K562 (cell line): ENCODE measurements at regions not wholly inside any gene's neighbourhood (a gene's known extent, or its start where the extent isn't known, plus 50 kb on each side); places are given as distances from the start of the nearest gene placed in this dataset.

Source experiments
- ATAC-seq: fragments of 200-7000 bp; cut with Tn5 transposase; 3 replicates; pipeline ENCODE4 v1.9.1; 2020; ENCODE audit warnings: moderate library complexity
- BruUV-seq: library from RNA; stranded (reverse); fragments of 400-500 nt; replicated peaks from 2 replicates; lab custom pipeline; 2021; lab: Mats Ljungman, UMichigan
- CTCF ChIA-PET: fragments of 300-600 bp; formaldehyde crosslinking; extraction: SDS; loops from one replicate; lab custom pipeline; 2021; ENCODE audit warnings: low intra/inter-chr PET ratio; lab: Yijun Ruan, JAX
- POLR2A ChIA-PET: fragments of 300-600, 350-650 bp; sonication (Branson Sonifier 250); formaldehyde crosslinking; extraction: SDS; loops from one replicate; lab custom pipeline; 2021; ENCODE audit warnings: antibody characterized with exemption, inconsistent platforms; lab: Yijun Ruan, JAX
- DNase-seq, 4 experiments: peaks; one replicate each; pipeline versions ENCODE4 v3.0.0 to v3.0.0-alpha.2; 2011 to 2018; ENCODE audit warnings: low spot score in 3 of 4, mixed read lengths in 3 of 4; ENCODE audit errors: extremely low read depth in 1 of 4
- FAIRE-seq: peaks from 2 replicates; lab custom pipeline; 2011; peaks lifted over from hg19 to GRCh38; lab: Jason Lieb, UNC
- H2AFZ ChIP-seq: 2 replicates; pipeline ENCODE4 v1.6.0; 2011; ENCODE audit warnings: low read depth, low read length, control low read depth, inconsistent platforms
- H3K27ac ChIP-seq: fragments of 200-600 bp; 3 replicates; pipeline ENCODE4 v1.8.0; 2011; ENCODE audit warnings: low read depth, mild to moderate bottlenecking, control low read depth, inconsistent platforms, low read length, moderate library complexity, mixed read lengths; ENCODE audit errors: extremely low read depth
- H3K27me3 ChIP-seq, 2 experiments: fragments of 300-600 bp in 1 of 2; 2 replicates in 1 of 2; 3 replicates in 1 of 2; pipeline versions ENCODE4 v1.6.0 to v1.8.0; 2011; ENCODE audit warnings: inconsistent platforms in 2 of 2, low read length in 2 of 2, mild to moderate bottlenecking in 1 of 2, mixed read lengths in 1 of 2, moderate library complexity in 1 of 2; ENCODE audit not compliant: control insufficient read depth in 2 of 2, insufficient read depth in 2 of 2
- H3K36me3 ChIP-seq: fragments of 300-600 bp; 3 replicates; pipeline ENCODE4 v1.8.0; 2011; ENCODE audit warnings: mild to moderate bottlenecking, low read length, inconsistent platforms; ENCODE audit not compliant: control insufficient read depth, insufficient read depth
- H3K4me1 ChIP-seq, 2 experiments: fragments of 200-600 bp in 1 of 2; replicated peaks in 1 of 2; 2 replicates in 1 of 2; 3 replicates in 1 of 2; pipeline versions ENCODE4 v1.5.1 to v1.8.0; 2011; ENCODE audit warnings: inconsistent platforms in 2 of 2, low read length in 2 of 2, mild to moderate bottlenecking in 1 of 2, mixed read lengths in 1 of 2, moderate library complexity in 1 of 2; ENCODE audit not compliant: control insufficient read depth in 2 of 2, insufficient read depth in 2 of 2
- H3K4me2 ChIP-seq: 2 replicates; pipeline ENCODE4 v1.6.1; 2011; ENCODE audit warnings: low read length, control low read depth, inconsistent platforms, mixed read lengths; ENCODE audit not compliant: insufficient read depth
- H3K4me3 ChIP-seq: fragments of 200-600 bp; sonication (generic), shearing (Covaris generic); 2 replicates; pipeline ENCODE4 v1.5.1; 2016; ENCODE audit warnings: control low read depth, inconsistent platforms
- H3K79me2 ChIP-seq: fragments of 200-600 bp; 3 replicates; pipeline ENCODE4 v1.8.0; 2011; ENCODE audit warnings: low read length, inconsistent platforms; ENCODE audit not compliant: control insufficient read depth, insufficient read depth
- H3K9ac ChIP-seq, 2 experiments: 2 replicates each; pipeline versions ENCODE4 v1.6.0 to v1.6.1; 2011; ENCODE audit warnings: low read depth in 2 of 2, low read length in 2 of 2, control low read depth in 1 of 2, inconsistent platforms in 1 of 2, mild to moderate bottlenecking in 1 of 2, mixed read lengths in 1 of 2; ENCODE audit not compliant: insufficient read depth in 1 of 2
- H3K9me1 ChIP-seq: one replicate; pipeline ENCODE4 v1.6.0; 2011; ENCODE audit warnings: inconsistent platforms, mild to moderate bottlenecking, low read length, moderate library complexity; ENCODE audit not compliant: control insufficient read depth, insufficient read depth
- H3K9me3 ChIP-seq: replicated peaks from 2 replicates; pipeline ENCODE4 v1.5.1; 2011; ENCODE audit warnings: low read depth, low read length, inconsistent platforms; ENCODE audit not compliant: control insufficient read depth, insufficient read depth
- H4K20me1 ChIP-seq: replicated peaks from 2 replicates; pipeline ENCODE4 v1.6.1; 2011; ENCODE audit warnings: low read length, inconsistent platforms, mixed read lengths; ENCODE audit not compliant: control insufficient read depth, insufficient read depth
- FIP1L1 ChIP-seq: fragments of 200-400 bp; formaldehyde crosslinking; IDR thresholded peaks from 2 replicates; pipeline ENCODE4 v1.6.1; 2018; ENCODE audit warnings: mild to moderate bottlenecking, low read depth, low read length; ENCODE audit not compliant: poor library complexity, severe bottlenecking
- HMG20B ChIP-seq: fragments of 250-450 bp; sonication (Bioruptor Pico); IDR thresholded peaks from 2 replicates; pipeline ENCODE4 v1.5.0; 2021; ENCODE audit warnings: mild to moderate bottlenecking
- RB1 ChIP-seq: fragments of 450-650 bp; IDR thresholded peaks from 2 replicates; pipeline ENCODE4 v1.6.1; 2017; ENCODE audit warnings: low read depth, mild to moderate bottlenecking
- TCFL5 ChIP-seq: fragments of 250-450 bp; sonication (Bioruptor Pico); conservative IDR thresholded peaks from 2 replicates; pipeline ENCODE4 v1.6.1; 2021; ENCODE audit warnings: mild to moderate bottlenecking, moderate library complexity, matching md5 sums
- ZBTB8A ChIP-seq: fragments of 450-650 bp; IDR thresholded peaks from 2 replicates; pipeline ENCODE4 v1.6.1; 2018; ENCODE audit warnings: mild to moderate bottlenecking, moderate library complexity; ENCODE audit not compliant: partially characterized antibody
- WGBS: fragments of 100-300 bp; shearing (Covaris generic); methylation state at CpG from one replicate; pipeline ENCODE4 v1.1.6; 2016; ENCODE audit warnings: low coverage, mixed read lengths; ENCODE audit not compliant: insufficient coverage; ENCODE audit errors: missing lambda C conversion rate; 5-methylcytosine and 5-hydroxymethylcytosine counted together
- in situ Hi-C: fragments of 300-500 bp; cut with MboI; formaldehyde crosslinking; loops from 4 replicates; pipeline ENCODE4 v1.15.0; 2018; ENCODE audit warnings: inconsistent platforms, mixed read lengths
- intact Hi-C: fragments of 100-400 bp; cut with micrococcal nuclease; formaldehyde crosslinking; loops from 2 replicates; pipeline ENCODE4 v1.14.2; 2022
- TF ChIP-seq, protein P1 (sequence below): fragments of 450-650 bp; formaldehyde crosslinking; IDR thresholded peaks from 2 replicates; pipeline ENCODE4 v1.4.0; 2020; ENCODE audit warnings: mild to moderate bottlenecking, mixed read lengths
- TF ChIP-seq, protein P2 (sequence below): fragments of 250-450 bp; sonication (Bioruptor Pico); IDR thresholded peaks from 2 replicates; pipeline ENCODE4 v1.4.0; 2020; ENCODE audit warnings: mild to moderate bottlenecking, moderate library complexity, borderline replicate concordance

DNA sequence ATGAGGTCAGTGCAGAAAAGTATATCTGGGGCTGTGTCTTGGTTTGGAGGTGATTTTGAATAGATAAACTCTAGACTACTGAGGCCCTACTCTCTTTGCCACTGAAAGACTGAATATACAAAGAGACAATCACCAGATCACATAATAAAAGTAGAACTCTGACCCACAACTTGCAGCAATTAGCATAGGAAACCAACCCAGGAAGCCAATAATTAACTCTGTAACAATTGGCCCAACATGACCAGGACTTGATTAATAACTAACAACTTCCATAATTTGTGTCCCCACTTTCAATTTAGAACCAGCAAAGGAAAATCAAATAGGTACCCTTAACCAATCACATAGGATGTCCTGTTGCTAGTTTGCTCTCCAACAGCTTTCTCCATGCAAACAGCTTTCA lies 1104.9 kb upstream of the CELF4 start (continued):
- TF ChIP-seq, protein P1, sequence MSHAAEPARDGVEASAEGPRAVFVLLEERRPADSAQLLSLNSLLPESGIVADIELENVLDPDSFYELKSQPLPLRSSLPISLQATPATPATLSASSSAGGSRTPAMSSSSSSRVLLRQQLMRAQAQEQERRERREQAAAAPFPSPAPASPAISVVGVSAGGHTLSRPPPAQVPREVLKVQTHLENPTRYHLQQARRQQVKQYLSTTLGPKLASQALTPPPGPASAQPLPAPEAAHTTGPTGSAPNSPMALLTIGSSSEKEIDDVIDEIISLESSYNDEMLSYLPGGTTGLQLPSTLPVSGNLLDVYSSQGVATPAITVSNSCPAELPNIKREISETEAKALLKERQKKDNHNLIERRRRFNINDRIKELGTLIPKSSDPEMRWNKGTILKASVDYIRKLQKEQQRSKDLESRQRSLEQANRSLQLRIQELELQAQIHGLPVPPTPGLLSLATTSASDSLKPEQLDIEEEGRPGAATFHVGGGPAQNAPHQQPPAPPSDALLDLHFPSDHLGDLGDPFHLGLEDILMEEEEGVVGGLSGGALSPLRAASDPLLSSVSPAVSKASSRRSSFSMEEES (CRISPR knock-in tag), result no peak
- no peak for TF ChIP-seq TCFL5 (CRISPR knock-in tag)
- no peak for TF ChIP-seq HMG20B (CRISPR knock-in tag)
- no peak for TF ChIP-seq FIP1L1

DNA sequence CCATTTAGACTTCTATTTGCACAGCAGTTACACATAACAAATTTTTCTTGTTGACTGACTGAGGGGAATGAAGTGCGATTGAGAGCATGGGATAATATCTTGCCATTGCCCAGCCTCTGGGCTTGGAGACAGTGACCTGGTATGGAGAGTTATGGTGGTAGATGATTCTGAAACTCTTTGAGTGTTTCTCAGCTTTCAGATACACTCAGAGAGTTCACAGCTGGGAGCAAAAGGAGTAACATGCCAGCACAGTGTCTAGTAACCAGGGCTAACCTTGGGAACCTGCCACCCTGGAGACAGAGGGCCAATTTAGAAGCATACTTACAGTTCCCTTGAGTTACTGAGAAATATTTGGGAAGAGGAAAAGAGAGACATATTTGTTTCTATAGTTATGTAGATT lies 1099.3 kb upstream of the CELF4 start:
- Histone ChIP-seq H3K79me2 (no peaks in the 10 kb centered on the region), H3K4me1 (no peaks in the 10 kb centered on the region), H3K27ac (no peak overlapping the region), H3K4me2 (no peak overlapping the region), H3K36me3 (no peaks in the 10 kb centered on the region), H3K4me3 (no peak overlapping the region), H3K9me1 (no peaks in the 10 kb centered on the region), H2AFZ (no peak overlapping the region), H3K27me3 (no peaks in the 10 kb centered on the region), H3K9ac (no peak overlapping the region), H3K9me3 (no peaks in the 10 kb centered on the region), H4K20me1 (no peaks in the 10 kb centered on the region)
- ATAC-seq, result no peak
- CTCF ChIA-PET, result no interaction called here
- POLR2A ChIA-PET, result no interaction called here
- TF ChIP-seq ZBTB8A (no peak), RB1 (no peak)
- TF ChIP-seq, protein P2, sequence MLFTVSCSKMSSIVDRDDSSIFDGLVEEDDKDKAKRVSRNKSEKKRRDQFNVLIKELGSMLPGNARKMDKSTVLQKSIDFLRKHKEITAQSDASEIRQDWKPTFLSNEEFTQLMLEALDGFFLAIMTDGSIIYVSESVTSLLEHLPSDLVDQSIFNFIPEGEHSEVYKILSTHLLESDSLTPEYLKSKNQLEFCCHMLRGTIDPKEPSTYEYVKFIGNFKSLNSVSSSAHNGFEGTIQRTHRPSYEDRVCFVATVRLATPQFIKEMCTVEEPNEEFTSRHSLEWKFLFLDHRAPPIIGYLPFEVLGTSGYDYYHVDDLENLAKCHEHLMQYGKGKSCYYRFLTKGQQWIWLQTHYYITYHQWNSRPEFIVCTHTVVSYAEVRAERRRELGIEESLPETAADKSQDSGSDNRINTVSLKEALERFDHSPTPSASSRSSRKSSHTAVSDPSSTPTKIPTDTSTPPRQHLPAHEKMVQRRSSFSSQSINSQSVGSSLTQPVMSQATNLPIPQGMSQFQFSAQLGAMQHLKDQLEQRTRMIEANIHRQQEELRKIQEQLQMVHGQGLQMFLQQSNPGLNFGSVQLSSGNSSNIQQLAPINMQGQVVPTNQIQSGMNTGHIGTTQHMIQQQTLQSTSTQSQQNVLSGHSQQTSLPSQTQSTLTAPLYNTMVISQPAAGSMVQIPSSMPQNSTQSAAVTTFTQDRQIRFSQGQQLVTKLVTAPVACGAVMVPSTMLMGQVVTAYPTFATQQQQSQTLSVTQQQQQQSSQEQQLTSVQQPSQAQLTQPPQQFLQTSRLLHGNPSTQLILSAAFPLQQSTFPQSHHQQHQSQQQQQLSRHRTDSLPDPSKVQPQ, result no peak
- BruUV-seq, result no TSS peak
- intact Hi-C loops, result no loop called here
- in situ Hi-C loops, result no loop called here
- DNase-seq, result no peak
- 0% methylated on average over 1 of the region's 1 CpG for WGBS
- no peak for FAIRE-seq
